ENCODE measurements at regions not wholly inside any gene's neighbourhood (a gene's known extent, or its start where the extent isn't known, plus 50 kb on each side); places are given as distances from the start of the nearest gene placed in this dataset.

DNA sequence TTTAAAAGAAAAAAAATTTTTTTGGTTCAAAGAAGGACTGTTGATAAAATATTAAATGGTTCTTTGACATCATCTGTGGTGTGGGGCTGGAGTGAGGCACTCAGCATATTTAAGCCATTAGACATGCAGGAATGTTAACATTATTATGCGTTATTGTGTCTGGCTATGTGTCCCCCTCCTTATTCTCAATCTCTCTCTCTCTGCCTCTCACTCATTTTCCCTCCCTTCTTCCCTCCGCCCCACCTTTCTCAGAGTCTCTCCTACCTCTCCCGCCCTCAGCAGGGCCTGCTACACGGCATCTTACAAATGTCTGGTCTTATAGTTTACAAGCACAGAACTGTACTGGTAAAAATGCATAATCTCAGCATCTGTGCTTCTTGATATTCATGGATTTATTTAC lies 287.8 kb upstream of the TMEM161B start:
- no peak overlapping the region for H3K4me3 ChIP-seq (ENCODE audit: low read length)
- no peaks in the 10 kb centered on the region for H3F3A ChIP-seq (ENCODE audit: insufficient read depth, low read length)
- no peak overlapping the region for H3K27ac ChIP-seq (ENCODE audit: low read length)
- H3K9me2 ChIP-seq (replicated peaks; ENCODE audit: insufficient read depth, low read length) = no peaks in the 10 kb centered on the region
- H3K9me3 ChIP-seq (replicated peaks; ENCODE audit: insufficient read depth, low read length) = no peaks in the 10 kb centered on the region
- H3K27me3 ChIP-seq (replicated peaks; ENCODE audit: insufficient read depth, low read length) = no peaks in the 10 kb centered on the region
- no peaks in the 10 kb centered on the region for H3K79me2 ChIP-seq (ENCODE audit: low read length)
- no peak for DNase-seq
- no peaks in the 10 kb centered on the region for H3K4me1 ChIP-seq (ENCODE audit: low read length)
- H3K9ac ChIP-seq (ENCODE audit: low read length) = no peak overlapping the region
- H4K20me1 ChIP-seq (ENCODE audit: insufficient read depth, low read length) = no peaks in the 10 kb centered on the region
- H3K36me3 ChIP-seq (replicated peaks; ENCODE audit: insufficient read depth, low read length) = no peaks in the 10 kb centered on the region
- no peak overlapping the region for H2AFZ ChIP-seq (ENCODE audit: low read length)
- TF ChIP-seq EZH2 (optimal IDR thresholded peaks at IDR 0.05; ENCODE audit: low read depth, low read length) (no peak), EZH2phosphoT487 (IDR thresholded peaks at IDR 0.05; ENCODE audit: low read length) (no peak)
- TF ChIP-seq, protein P1, sequence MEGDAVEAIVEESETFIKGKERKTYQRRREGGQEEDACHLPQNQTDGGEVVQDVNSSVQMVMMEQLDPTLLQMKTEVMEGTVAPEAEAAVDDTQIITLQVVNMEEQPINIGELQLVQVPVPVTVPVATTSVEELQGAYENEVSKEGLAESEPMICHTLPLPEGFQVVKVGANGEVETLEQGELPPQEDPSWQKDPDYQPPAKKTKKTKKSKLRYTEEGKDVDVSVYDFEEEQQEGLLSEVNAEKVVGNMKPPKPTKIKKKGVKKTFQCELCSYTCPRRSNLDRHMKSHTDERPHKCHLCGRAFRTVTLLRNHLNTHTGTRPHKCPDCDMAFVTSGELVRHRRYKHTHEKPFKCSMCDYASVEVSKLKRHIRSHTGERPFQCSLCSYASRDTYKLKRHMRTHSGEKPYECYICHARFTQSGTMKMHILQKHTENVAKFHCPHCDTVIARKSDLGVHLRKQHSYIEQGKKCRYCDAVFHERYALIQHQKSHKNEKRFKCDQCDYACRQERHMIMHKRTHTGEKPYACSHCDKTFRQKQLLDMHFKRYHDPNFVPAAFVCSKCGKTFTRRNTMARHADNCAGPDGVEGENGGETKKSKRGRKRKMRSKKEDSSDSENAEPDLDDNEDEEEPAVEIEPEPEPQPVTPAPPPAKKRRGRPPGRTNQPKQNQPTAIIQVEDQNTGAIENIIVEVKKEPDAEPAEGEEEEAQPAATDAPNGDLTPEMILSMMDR (IDR thresholded peaks at IDR 0.05; ENCODE audit: low read length) = no peak
- H3K4me2 ChIP-seq (ENCODE audit: low read depth, low read length) = no peak overlapping the region

DNA sequence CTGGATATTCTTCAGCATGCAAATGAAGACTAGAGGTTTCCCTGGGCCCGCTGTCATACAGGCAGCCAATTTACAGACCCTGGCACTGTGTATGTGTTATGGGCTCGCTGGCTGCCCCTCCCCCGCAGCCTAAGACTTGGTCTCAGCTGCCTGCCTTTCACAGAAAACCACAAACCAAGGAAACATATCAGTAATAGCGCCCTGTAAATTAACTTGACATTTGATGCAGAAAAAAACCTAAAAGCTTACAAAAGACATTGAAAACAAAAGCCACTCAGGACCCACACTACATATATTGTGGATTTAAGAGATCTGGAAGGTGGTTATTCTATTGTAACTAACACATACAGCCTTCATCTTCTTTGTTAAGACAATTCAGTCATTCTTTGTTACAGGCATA lies 287.0 kb upstream of the TMEM161B start:
- peak; percentile 33 for DNase-seq
- Histone ChIP-seq H3K27me3 (replicated peaks; ENCODE audit: insufficient read depth, low read length) (no peaks in the 10 kb centered on the region), H3K4me2 (ENCODE audit: low read depth, low read length) (no peak overlapping the region), H3K79me2 (ENCODE audit: low read length) (no peaks in the 10 kb centered on the region), H3K9ac (ENCODE audit: low read length) (no peak overlapping the region), H2AFZ (ENCODE audit: low read length) (no peak overlapping the region), H4K20me1 (ENCODE audit: insufficient read depth, low read length) (no peaks in the 10 kb centered on the region), H3K4me3 (ENCODE audit: low read length) (no peak overlapping the region), H3K27ac (ENCODE audit: low read length) (no peak overlapping the region), H3K9me3 (replicated peaks; ENCODE audit: insufficient read depth, low read length) (no peaks in the 10 kb centered on the region), H3K4me1 (ENCODE audit: low read length) (no peaks in the 10 kb centered on the region), H3F3A (ENCODE audit: insufficient read depth, low read length) (no peaks in the 10 kb centered on the region), H3K36me3 (replicated peaks; ENCODE audit: insufficient read depth, low read length) (no peaks in the 10 kb centered on the region), H3K9me2 (replicated peaks; ENCODE audit: insufficient read depth, low read length) (no peaks in the 10 kb centered on the region)
- TF ChIP-seq, protein P1 (IDR thresholded peaks at IDR 0.05; ENCODE audit: low read length) = no peak

GRCh38 chr5:88553986-88554385 lies 285.3 kb upstream of the TMEM161B start:
- H3F3A ChIP-seq (ENCODE audit: insufficient read depth, low read length) = no peaks in the 10 kb centered on the region
- H4K20me1 ChIP-seq (ENCODE audit: insufficient read depth, low read length) = no peaks in the 10 kb centered on the region
- no peaks in the 10 kb centered on the region for H3K9me2 ChIP-seq (replicated peaks; ENCODE audit: insufficient read depth, low read length)
- H2AFZ ChIP-seq (ENCODE audit: low read length) = no peak overlapping the region
- no peak for DNase-seq
- H3K27me3 ChIP-seq (replicated peaks; ENCODE audit: insufficient read depth, low read length) = no peaks in the 10 kb centered on the region
- no peaks in the 10 kb centered on the region for H3K36me3 ChIP-seq (replicated peaks; ENCODE audit: insufficient read depth, low read length)
- H3K9me3 ChIP-seq (replicated peaks; ENCODE audit: insufficient read depth, low read length) = no peaks in the 10 kb centered on the region
- H3K9ac ChIP-seq (ENCODE audit: low read length) = no peak overlapping the region
- no peak overlapping the region for H3K4me2 ChIP-seq (ENCODE audit: low read depth, low read length)
- no peak overlapping the region for H3K4me3 ChIP-seq (ENCODE audit: low read length)
- no peak overlapping the region for H3K27ac ChIP-seq (ENCODE audit: low read length)
- TF ChIP-seq, protein P1 (IDR thresholded peaks at IDR 0.05; ENCODE audit: low read length) = no peak
- TF ChIP-seq EZH2phosphoT487 (IDR thresholded peaks at IDR 0.05; ENCODE audit: low read length) = no peak
- no peak for TF ChIP-seq EZH2 (optimal IDR thresholded peaks at IDR 0.05; ENCODE audit: low read depth, low read length)
- H3K79me2 ChIP-seq (ENCODE audit: low read length) = no peaks in the 10 kb centered on the region
- H3K4me1 ChIP-seq (ENCODE audit: low read length) = no peaks in the 10 kb centered on the region

Measured in MM.1S (cell line).